Upper lobe of right lung (tissue), 1 donor: ENCODE measurements at regions not wholly inside any gene's neighbourhood (a gene's known extent, or its start where the extent isn't known, plus 50 kb on each side); places are given as distances from the start of the nearest gene placed in this dataset.

ENCODE experiments used
- ATAC-seq: fragments of 200-7000 bp; cut with Tn5 transposase; one replicate; pipeline ENCODE4 v1.9.1; 2020; ENCODE audit warnings: mild to moderate bottlenecking, moderate library complexity
- DNase-seq: peaks from one replicate; pipeline ENCODE4 v3.0.0-alpha.2; 2020
- H3K27ac ChIP-seq: fragments of 200-600 bp; one replicate; pipeline ENCODE4 v1.8.0; 2022
- H3K27me3 ChIP-seq: fragments of 200-600 bp; one replicate; pipeline ENCODE4 v1.8.0; 2022; ENCODE audit warnings: mild to moderate bottlenecking
- H3K36me3 ChIP-seq: fragments of 200-600 bp; one replicate; pipeline ENCODE4 v1.8.0; 2022
- H3K4me1 ChIP-seq: fragments of 200-600 bp; one replicate; pipeline ENCODE4 v1.8.0; 2022
- H3K4me3 ChIP-seq: fragments of 200-600 bp; one replicate; pipeline ENCODE4 v1.8.0; 2022; ENCODE audit warnings: mild to moderate bottlenecking
- H3K9me3 ChIP-seq: fragments of 200-600 bp; one replicate; pipeline ENCODE4 v1.8.0; 2022
- CTCF ChIP-seq: fragments of 200-600 bp; IDR thresholded peaks from one replicate; pipeline ENCODE4 v1.8.0; 2022; ENCODE audit warnings: antibody characterized with exemption
- intact Hi-C: fragments of 100-400 bp; cut with DNase I; formaldehyde crosslinking; loops from one replicate; pipeline ENCODE4 v1.11.0; 2022
- donor health status: DM: no; HTN: yes; CAD: no; lungs with severe emphysema.

GRCh38 chr4:138772366-138772765, 243.2 kb upstream of the NOCT start:
- no peaks in the 10 kb centered on the region for H3K36me3 ChIP-seq
- no peaks in the 10 kb centered on the region for H3K4me1 ChIP-seq
- no peaks in the 10 kb centered on the region for H3K9me3 ChIP-seq
- intact Hi-C loops: no loop called here
- no peak for TF ChIP-seq CTCF
- ATAC-seq (no peak), DNase-seq (no peak)
- no peak overlapping the region for H3K4me3 ChIP-seq
- H3K27me3 ChIP-seq: no peaks in the 10 kb centered on the region
- no peak overlapping the region for H3K27ac ChIP-seq

GRCh38 chr4:138770818-138771217, 244.8 kb upstream of the NOCT start:
- ATAC-seq: no peak
- no peaks in the 10 kb centered on the region for H3K36me3 ChIP-seq
- H3K4me1 ChIP-seq: no peaks in the 10 kb centered on the region
- intact Hi-C loops: no loop called here
- no peaks in the 10 kb centered on the region for H3K9me3 ChIP-seq
- no peak overlapping the region for H3K4me3 ChIP-seq
- no peak for DNase-seq
- H3K27ac ChIP-seq: no peak overlapping the region
- TF ChIP-seq CTCF: no peak
- H3K27me3 ChIP-seq: no peaks in the 10 kb centered on the region

- no peak overlapping the region for H3K27ac ChIP-seq
- H3K4me3 ChIP-seq: no peak overlapping the region
- ATAC-seq: no peak
- no peaks in the 10 kb centered on the region for H3K4me1 ChIP-seq
- no peaks in the 10 kb centered on the region for H3K9me3 ChIP-seq
- H3K27me3 ChIP-seq: no peaks in the 10 kb centered on the region
- no peak for DNase-seq
- intact Hi-C loops: no loop called here
- no peaks in the 10 kb centered on the region for H3K36me3 ChIP-seq
- no peak for TF ChIP-seq CTCF
Measured at GRCh38 chr4:138766332-138766731, 249.2 kb upstream of the NOCT start.

- no peak for ATAC-seq
- TF ChIP-seq CTCF: no peak
- no peak for DNase-seq
- no peaks in the 10 kb centered on the region for H3K27me3 ChIP-seq
- no peaks in the 10 kb centered on the region for H3K4me1 ChIP-seq
- intact Hi-C loops: no loop called here
- H3K36me3 ChIP-seq: no peaks in the 10 kb centered on the region
- H3K4me3 ChIP-seq: no peak overlapping the region
- no peaks in the 10 kb centered on the region for H3K9me3 ChIP-seq
- H3K27ac ChIP-seq: no peak overlapping the region
Measured at GRCh38 chr4:138765442-138765841, 250.1 kb upstream of the NOCT start.

GRCh38 chr4:138761638-138762220, 253.9 kb upstream of the NOCT start:
- Histone ChIP-seq H3K36me3 (no peaks in the 10 kb centered on the region), H3K4me1 (no peaks in the 10 kb centered on the region), H3K4me3 (no peak overlapping the region), H3K9me3 (no peaks in the 10 kb centered on the region), H3K27ac (no peak overlapping the region), H3K27me3 (no peaks in the 10 kb centered on the region)
- no peak for ATAC-seq
- no peak for TF ChIP-seq CTCF
- no peak for DNase-seq
- intact Hi-C loops: no loop called here

GRCh38 chr4:138759554-138759902, 256.1 kb upstream of the NOCT start:
- H3K4me1 ChIP-seq: no peaks in the 10 kb centered on the region
- H3K27ac ChIP-seq: no peak overlapping the region
- no peak overlapping the region for H3K4me3 ChIP-seq
- intact Hi-C loops: no loop called here
- H3K9me3 ChIP-seq: no peaks in the 10 kb centered on the region
- no peak for TF ChIP-seq CTCF
- DNase-seq (no peak), ATAC-seq (no peak)
- H3K27me3 ChIP-seq: no peaks in the 10 kb centered on the region
- H3K36me3 ChIP-seq: no peaks in the 10 kb centered on the region
